ENCODE measurements at regions not wholly inside any gene's neighbourhood (a gene's known extent, or its start where the extent isn't known, plus 50 kb on each side); places are given as distances from the start of the nearest gene placed in this dataset.

DNA sequence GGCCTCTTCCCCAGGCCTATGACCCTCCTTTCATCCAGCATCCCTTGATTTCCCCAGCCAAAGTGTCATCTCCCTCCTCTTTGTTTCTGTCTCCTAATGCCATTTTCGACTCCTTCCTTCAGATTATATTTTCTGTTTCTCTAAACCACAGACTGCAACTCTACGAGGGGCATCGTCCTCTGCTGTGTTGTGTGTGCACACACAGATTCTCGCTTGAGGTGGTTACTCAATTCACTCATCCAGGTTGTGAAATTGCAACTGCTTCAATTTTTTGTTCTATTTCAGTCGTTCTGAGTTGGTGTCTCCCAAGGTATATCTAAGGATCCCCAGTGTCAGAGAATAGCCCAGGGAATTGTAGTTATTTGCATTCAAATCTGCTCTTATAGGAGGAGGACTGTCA, 113.5 kb upstream of the NDUFV2 start:
- TF ChIP-seq POLR2A (IDR thresholded peaks at IDR 0.05; ENCODE audit: low read depth, low read length) (no peak), SPI1 (IDR thresholded peaks at IDR 0.05; ENCODE audit: low read depth, low read length) (no peak), POLR2AphosphoS5 (IDR thresholded peaks at IDR 0.05; ENCODE audit: low read depth, low read length) (no peak), TAF1 (IDR thresholded peaks at IDR 0.05; ENCODE audit: low read depth, low read length) (no peak), POU2F2 (IDR thresholded peaks at IDR 0.05; ENCODE audit: low read depth, low read length) (no peak)
